IPS-11a (cell line): ENCODE measurements at regions not wholly inside any gene's neighbourhood (a gene's known extent, or its start where the extent isn't known, plus 50 kb on each side); places are given as distances from the start of the nearest gene placed in this dataset.
"Not testable (repeated sequence)": the region's sequence is repeated elsewhere in the genome, so short reads cannot be mapped to it uniquely, and the experiment has no call there.

Source experiments
- H3K4me3 ChIP-seq: one replicate; pipeline ENCODE4 v1.5.1; 2013; ENCODE audit warnings: low read depth, low read length, control low read depth

- not testable (repeated sequence) for H3K4me3 ChIP-seq
Observed at GRCh38 chr4:9702696-9703095, 78.7 kb upstream of the DRD5 start.

- H3K4me3 ChIP-seq, result no peak overlapping the region
Observed at GRCh38 chr4:9703391-9703790, 78.0 kb upstream of the DRD5 start.

- H3K4me3 ChIP-seq, result not testable (repeated sequence)
Observed at GRCh38 chr4:9704126-9704525, 77.3 kb upstream of the DRD5 start.

GRCh38 chr4:9704551-9705332 is 76.7 kb upstream of the DRD5 start:
- no peak overlapping the region for H3K4me3 ChIP-seq

- H3K4me3 ChIP-seq, result not testable (repeated sequence)
Observed at GRCh38 chr4:9707281-9707680, 74.2 kb upstream of the DRD5 start.

GRCh38 chr4:9707936-9708335 is 73.5 kb upstream of the DRD5 start:
- H3K4me3 ChIP-seq, result not testable (repeated sequence)

- no peak overlapping the region for H3K4me3 ChIP-seq
Observed at GRCh38 chr4:9709724-9710123, 71.7 kb upstream of the DRD5 start.

- H3K4me3 ChIP-seq, result not testable (repeated sequence)
Observed at GRCh38 chr4:9715271-9715670, 66.2 kb upstream of the DRD5 start.

GRCh38 chr4:9716093-9716492 is 65.3 kb upstream of the DRD5 start:
- H3K4me3 ChIP-seq, result no peak overlapping the region

GRCh38 chr4:9718246-9718939 is 63.0 kb upstream of the DRD5 start:
- H3K4me3 ChIP-seq, result not testable (repeated sequence)

- not testable (repeated sequence) for H3K4me3 ChIP-seq
Observed at GRCh38 chr4:9722131-9722530, 59.3 kb upstream of the DRD5 start.
